ENCODE measurements at regions not wholly inside any gene's neighbourhood (a gene's known extent, or its start where the extent isn't known, plus 50 kb on each side); places are given as distances from the start of the nearest gene placed in this dataset.
A peak's percentile ranks its signal among the peaks of the same experiment; 100 is the strongest.
"Not testable (repeated sequence)": the region's sequence is repeated elsewhere in the genome, so short reads cannot be mapped to it uniquely, and the experiment has no call there.

- no peak for DNase-seq (ENCODE audit: low spot score)
- H3K36me3 Mint-ChIP-seq (ENCODE audit: low read depth): no peaks in the 10 kb centered on the region
- no peaks in the 10 kb centered on the region for H3K27me3 Mint-ChIP-seq (ENCODE audit: low read depth)
- H3K4me3 Mint-ChIP-seq (ENCODE audit: unreplicated experiment): no peak overlapping the region
- TF ChIP-seq CTCF (IDR thresholded peaks at IDR 0.05): no peak
- no peak overlapping the region for H3K27ac Mint-ChIP-seq (ENCODE audit: unreplicated experiment)
- H3K4me1 Mint-ChIP-seq (ENCODE audit: low read depth): no peaks in the 10 kb centered on the region
- H3K9me3 Mint-ChIP-seq (ENCODE audit: low read depth): peaks cover 37% of the 10 kb centered on the region
Observed at GRCh38 chr16:35102780-35103403, 1643.5 kb downstream of the TP53TG3F start.

DNA sequence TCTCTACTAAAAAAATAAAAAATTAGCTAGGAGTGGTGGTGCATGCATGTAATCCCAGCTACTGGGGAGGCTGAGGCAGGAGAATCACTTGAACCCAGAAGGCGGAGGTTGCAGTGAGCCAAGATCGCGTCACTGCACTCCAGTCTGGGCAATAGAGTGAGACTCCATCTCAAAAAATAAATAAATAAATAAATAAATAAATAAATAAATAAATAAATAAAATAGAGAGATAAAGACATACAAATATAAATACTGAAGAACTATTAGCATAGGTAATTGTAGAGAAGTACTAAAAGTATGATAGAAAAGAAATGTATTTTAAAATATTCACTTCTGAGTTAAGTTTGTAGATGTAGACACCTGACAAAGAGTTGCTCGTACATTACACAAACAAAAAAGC lies 1652.4 kb downstream of the TP53TG3F start:
- not testable (repeated sequence) for H3K4me1 Mint-ChIP-seq (ENCODE audit: low read depth); H3K36me3 Mint-ChIP-seq (ENCODE audit: low read depth); H3K27ac Mint-ChIP-seq (ENCODE audit: unreplicated experiment); DNase-seq (ENCODE audit: low spot score); H3K4me3 Mint-ChIP-seq (ENCODE audit: unreplicated experiment); H3K27me3 Mint-ChIP-seq (ENCODE audit: low read depth)
- peaks cover 38% of the 10 kb centered on the region for H3K9me3 Mint-ChIP-seq (ENCODE audit: low read depth)

DNA sequence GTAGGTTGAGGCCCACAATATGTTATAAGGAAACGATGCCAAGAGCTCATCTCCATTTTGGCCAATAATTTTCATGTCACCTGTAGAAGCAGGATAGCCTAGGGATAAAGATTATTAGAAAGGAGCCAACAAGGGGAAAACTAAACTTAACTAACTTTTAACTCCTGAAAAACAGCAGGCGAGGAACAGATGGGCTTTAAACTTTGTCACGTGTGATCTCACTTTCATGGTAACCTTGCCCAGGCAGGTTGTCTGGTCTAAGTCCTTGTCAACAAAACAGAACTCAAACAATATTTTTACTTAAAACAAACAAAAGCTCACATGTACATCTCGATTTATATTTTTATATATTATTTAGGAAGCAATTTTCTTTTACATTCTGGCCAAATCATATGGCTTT lies 1672.0 kb downstream of the TP53TG3F start:
- no peak overlapping the region for H3K27ac Mint-ChIP-seq (ENCODE audit: unreplicated experiment)
- no peak for DNase-seq (ENCODE audit: low spot score)
- TF ChIP-seq CTCF (IDR thresholded peaks at IDR 0.05): no peak
- H3K36me3 Mint-ChIP-seq (ENCODE audit: low read depth): no peaks in the 10 kb centered on the region
- no peaks in the 10 kb centered on the region for H3K4me1 Mint-ChIP-seq (ENCODE audit: low read depth)
- no peak overlapping the region for H3K4me3 Mint-ChIP-seq (ENCODE audit: unreplicated experiment)
- H3K9me3 Mint-ChIP-seq (ENCODE audit: low read depth): peaks cover 42% of the 10 kb centered on the region
- H3K27me3 Mint-ChIP-seq (ENCODE audit: low read depth): no peaks in the 10 kb centered on the region

GRCh38 chr16:35134471-35134870 lies 1675.1 kb downstream of the TP53TG3F start:
- DNase-seq (ENCODE audit: low spot score): no peak
- Mint-ChIP-seq H3K9me3 (ENCODE audit: low read depth) (peaks cover 25% of the 10 kb centered on the region), H3K27me3 (ENCODE audit: low read depth) (no peaks in the 10 kb centered on the region), H3K36me3 (ENCODE audit: low read depth) (no peaks in the 10 kb centered on the region), H3K4me1 (ENCODE audit: low read depth) (no peaks in the 10 kb centered on the region), H3K4me3 (ENCODE audit: unreplicated experiment) (no peak overlapping the region), H3K27ac (ENCODE audit: unreplicated experiment) (no peak overlapping the region)
- TF ChIP-seq CTCF (IDR thresholded peaks at IDR 0.05): no peak

DNA sequence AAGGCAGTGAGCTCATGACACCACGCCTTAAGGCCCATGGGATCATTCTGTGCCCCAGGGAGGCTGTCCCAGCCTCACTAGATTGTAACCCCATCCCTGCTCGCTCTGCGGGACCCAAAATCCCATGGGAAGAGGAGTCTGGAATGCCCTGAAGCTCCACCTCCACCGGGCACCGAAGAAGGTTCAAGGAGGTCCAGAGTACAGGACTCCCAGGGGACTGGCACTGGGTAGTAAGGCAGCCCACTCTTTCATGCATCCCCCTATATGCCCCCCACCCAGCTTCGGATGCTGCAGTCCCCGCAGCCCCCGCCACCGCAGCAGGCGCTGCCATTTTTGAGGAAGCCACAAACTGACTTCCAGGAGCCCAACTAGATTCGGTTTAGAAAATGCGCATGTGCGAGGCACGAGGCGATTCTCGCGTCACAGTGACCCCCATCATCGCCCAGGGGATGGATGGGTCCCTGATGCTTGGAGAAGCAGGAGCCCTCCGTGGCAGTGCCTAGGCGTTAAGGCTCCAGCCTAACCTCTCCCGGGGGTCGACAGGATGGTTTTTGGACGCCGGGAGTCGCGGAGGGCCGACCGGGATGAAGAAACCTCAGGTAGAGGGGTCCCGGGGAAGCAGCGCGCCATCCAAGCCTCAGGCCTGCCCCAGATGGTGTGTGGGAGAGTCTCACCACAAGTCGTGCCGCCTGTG lies 1681.0 kb downstream of the TP53TG3F start:
- DNase-seq (ENCODE audit: low spot score): peak; percentile 84
- H3K4me1 Mint-ChIP-seq (ENCODE audit: low read depth): no peaks in the 10 kb centered on the region
- H3K27me3 Mint-ChIP-seq (ENCODE audit: low read depth): no peaks in the 10 kb centered on the region
- H3K9me3 Mint-ChIP-seq (ENCODE audit: low read depth): peaks cover 32% of the 10 kb centered on the region
- no peak for TF ChIP-seq CTCF (IDR thresholded peaks at IDR 0.05)
- H3K4me3 Mint-ChIP-seq (ENCODE audit: unreplicated experiment): no peak overlapping the region
- no peaks in the 10 kb centered on the region for H3K36me3 Mint-ChIP-seq (ENCODE audit: low read depth)
- no peak overlapping the region for H3K27ac Mint-ChIP-seq (ENCODE audit: unreplicated experiment)

DNA sequence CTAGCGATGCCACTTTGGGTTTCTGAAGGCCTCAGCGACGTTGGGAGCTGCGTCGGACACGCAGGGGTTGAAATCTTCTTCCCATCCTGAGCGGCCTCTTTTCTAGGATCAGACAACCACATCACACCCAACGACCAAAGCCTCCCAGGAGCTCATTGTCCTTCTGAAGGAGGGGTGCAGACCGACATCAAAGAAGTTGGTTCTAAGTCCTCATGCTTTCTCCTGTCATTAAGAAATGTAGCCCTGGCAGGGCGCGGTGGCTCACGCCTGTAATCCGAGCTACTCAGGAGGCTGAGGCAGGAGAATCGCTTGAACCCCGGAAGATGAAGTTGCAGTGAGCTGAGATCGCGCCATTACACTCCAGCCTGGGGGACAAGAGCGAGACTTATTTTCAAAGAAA lies 1681.9 kb downstream of the TP53TG3F start:
- Mint-ChIP-seq H3K9me3 (ENCODE audit: low read depth) (peaks cover 36% of the 10 kb centered on the region), H3K27ac (ENCODE audit: unreplicated experiment) (no peak overlapping the region)

More for the DNA sequence above, 1681.9 kb downstream of the TP53TG3F start:
- Mint-ChIP-seq H3K27me3 (ENCODE audit: low read depth) (no peaks in the 10 kb centered on the region), H3K4me1 (ENCODE audit: low read depth) (no peaks in the 10 kb centered on the region), H3K4me3 (ENCODE audit: unreplicated experiment) (no peak overlapping the region), H3K36me3 (ENCODE audit: low read depth) (no peaks in the 10 kb centered on the region)
- DNase-seq (ENCODE audit: low spot score): no peak
- TF ChIP-seq CTCF (IDR thresholded peaks at IDR 0.05): no peak

Measured in chondrocyte (in vitro differentiated cells).